B cell (primary cell): ENCODE measurements at regions not wholly inside any gene's neighbourhood (a gene's known extent, or its start where the extent isn't known, plus 50 kb on each side); places are given as distances from the start of the nearest gene placed in this dataset.

Experiments used
- EZH2 ChIP-seq: IDR thresholded peaks from 2 replicates; pipeline ENCODE4 v1.6.1; 2012; ENCODE audit warnings: borderline replicate concordance, low read depth, mild to moderate bottlenecking, moderate library complexity, low read length; ENCODE audit not compliant: insufficient read depth, poor library complexity, severe bottlenecking
- TF ChIP-seq, protein P1 (sequence below): fragments of 200-600 bp; IDR thresholded peaks from one replicate; pipeline ENCODE4 v1.8.0; 2022; ENCODE audit warnings: antibody characterized with exemption, mild to moderate bottlenecking

GRCh38 chr6:50135968-50136367 lies 86.2 kb upstream of the DEFB112 start:
- TF ChIP-seq, protein P1, sequence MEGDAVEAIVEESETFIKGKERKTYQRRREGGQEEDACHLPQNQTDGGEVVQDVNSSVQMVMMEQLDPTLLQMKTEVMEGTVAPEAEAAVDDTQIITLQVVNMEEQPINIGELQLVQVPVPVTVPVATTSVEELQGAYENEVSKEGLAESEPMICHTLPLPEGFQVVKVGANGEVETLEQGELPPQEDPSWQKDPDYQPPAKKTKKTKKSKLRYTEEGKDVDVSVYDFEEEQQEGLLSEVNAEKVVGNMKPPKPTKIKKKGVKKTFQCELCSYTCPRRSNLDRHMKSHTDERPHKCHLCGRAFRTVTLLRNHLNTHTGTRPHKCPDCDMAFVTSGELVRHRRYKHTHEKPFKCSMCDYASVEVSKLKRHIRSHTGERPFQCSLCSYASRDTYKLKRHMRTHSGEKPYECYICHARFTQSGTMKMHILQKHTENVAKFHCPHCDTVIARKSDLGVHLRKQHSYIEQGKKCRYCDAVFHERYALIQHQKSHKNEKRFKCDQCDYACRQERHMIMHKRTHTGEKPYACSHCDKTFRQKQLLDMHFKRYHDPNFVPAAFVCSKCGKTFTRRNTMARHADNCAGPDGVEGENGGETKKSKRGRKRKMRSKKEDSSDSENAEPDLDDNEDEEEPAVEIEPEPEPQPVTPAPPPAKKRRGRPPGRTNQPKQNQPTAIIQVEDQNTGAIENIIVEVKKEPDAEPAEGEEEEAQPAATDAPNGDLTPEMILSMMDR, result no peak
- TF ChIP-seq EZH2, result no peak
